Liver (tissue), 7 donors: ENCODE measurements at regions not wholly inside any gene's neighbourhood (a gene's known extent, or its start where the extent isn't known, plus 50 kb on each side); places are given as distances from the start of the nearest gene placed in this dataset.

Experiments used
- DNase-seq: peaks from one replicate; pipeline ENCODE4 v3.0.0-alpha.2; 2017; ENCODE audit warnings: low spot score
- H3K27ac ChIP-seq, 2 donors: one replicate each; pipeline ENCODE4 v1.7.0; 2013; ENCODE audit warnings: inconsistent platforms in 2 of 2, low read length in 2 of 2, control low read depth in 1 of 2, low read depth in 1 of 2, mild to moderate bottlenecking in 1 of 2
- H3K27me3 ChIP-seq, 4 donors: one replicate each; pipeline versions ENCODE4 v1.6.1 to v1.7.0; 2013; ENCODE audit warnings: low read length in 3 of 4, inconsistent platforms in 1 of 4, mild to moderate bottlenecking in 1 of 4, moderate library complexity in 1 of 4; ENCODE audit not compliant: control insufficient read depth in 4 of 4, insufficient read depth in 4 of 4
- H3K36me3 ChIP-seq, 4 donors: one replicate each; pipeline versions ENCODE4 v1.6.1 to v1.7.0; 2013; ENCODE audit warnings: low read length in 3 of 4, mild to moderate bottlenecking in 3 of 4, low read depth in 1 of 4, moderate library complexity in 1 of 4; ENCODE audit not compliant: control insufficient read depth in 4 of 4, insufficient read depth in 3 of 4
- H3K4me1 ChIP-seq, 4 donors: one replicate each; pipeline versions ENCODE4 v1.6.1 to v1.7.0; 2013; ENCODE audit warnings: low read length in 3 of 4, mild to moderate bottlenecking in 3 of 4, moderate library complexity in 1 of 4; ENCODE audit not compliant: control insufficient read depth in 4 of 4, insufficient read depth in 4 of 4
- H3K4me3 ChIP-seq, 3 donors: one replicate each; pipeline versions ENCODE4 v1.6.1 to v1.7.0; 2013; ENCODE audit warnings: low read length in 3 of 3, control low read depth in 1 of 3, low read depth in 1 of 3, mild to moderate bottlenecking in 1 of 3
- H3K9ac ChIP-seq, 2 donors: one replicate each; pipeline ENCODE4 v1.7.0; 2013; ENCODE audit warnings: low read length in 2 of 2, mild to moderate bottlenecking in 2 of 2, moderate library complexity in 2 of 2, control low read depth in 1 of 2, low read depth in 1 of 2
- H3K9me3 ChIP-seq, 4 donors: one replicate each; pipeline versions ENCODE4 v1.6.1 to v1.7.0; 2013; ENCODE audit warnings: low read length in 3 of 4; ENCODE audit not compliant: control insufficient read depth in 4 of 4
- ATF3 ChIP-seq: IDR thresholded peaks from 2 replicates; pipeline ENCODE4 v1.6.1; 2016; ENCODE audit warnings: antibody characterized with exemption
- FOXA1 ChIP-seq: IDR thresholded peaks from 2 replicates; pipeline ENCODE4 v1.6.1; 2016; ENCODE audit warnings: antibody characterized with exemption
- FOXA2 ChIP-seq: IDR thresholded peaks from 2 replicates; pipeline ENCODE4 v1.6.1; 2016; ENCODE audit warnings: antibody characterized with exemption
- HNF4A ChIP-seq, 2 donors: conservative IDR thresholded peaks; 2 replicates each; pipeline ENCODE4 v1.6.1; 2016; ENCODE audit warnings: antibody characterized with exemption in 2 of 2, mild to moderate bottlenecking in 2 of 2
- HNF4G ChIP-seq: IDR thresholded peaks from 2 replicates; pipeline ENCODE4 v1.6.1; 2016; ENCODE audit warnings: antibody characterized with exemption
- JUND ChIP-seq, 2 donors: IDR thresholded peaks; 2 replicates each; pipeline ENCODE4 v1.6.1; 2016; ENCODE audit warnings: antibody characterized with exemption in 2 of 2
- NR2F2 ChIP-seq: IDR thresholded peaks from 2 replicates; pipeline ENCODE4 v1.6.1; 2016; ENCODE audit warnings: antibody characterized with exemption
- REST ChIP-seq: IDR thresholded peaks from 2 replicates; pipeline ENCODE4 v1.6.1; 2016; ENCODE audit warnings: antibody characterized with exemption, mild to moderate bottlenecking
- RXRA ChIP-seq, 2 donors: IDR thresholded peaks; 2 replicates each; pipeline ENCODE4 v1.6.1; 2017 to 2018; ENCODE audit warnings: antibody characterized with exemption in 2 of 2, mild to moderate bottlenecking in 1 of 2
- SP1 ChIP-seq: IDR thresholded peaks from 2 replicates; pipeline ENCODE4 v1.6.1; 2018; ENCODE audit warnings: antibody characterized with exemption, mild to moderate bottlenecking
- TAF1 ChIP-seq: conservative IDR thresholded peaks from 2 replicates; pipeline ENCODE4 v1.6.1; 2016; ENCODE audit warnings: antibody characterized with exemption, mild to moderate bottlenecking
- YY1 ChIP-seq: IDR thresholded peaks from 2 replicates; pipeline ENCODE4 v1.6.1; 2016; ENCODE audit warnings: antibody characterized with exemption, mild to moderate bottlenecking
- WGBS: extraction: QIAGEN DNeasy Blood & Tissue Kit; methylation state at CpG from one replicate; pipeline ENCODE4 v1.1.7; 2013; 5-methylcytosine and 5-hydroxymethylcytosine counted together
- TF ChIP-seq, protein P1 (sequence below): IDR thresholded peaks from 2 replicates; pipeline ENCODE4 v1.6.1; 2016; ENCODE audit warnings: antibody characterized with exemption
- TF ChIP-seq, protein P2 (sequence below): IDR thresholded peaks from 2 replicates; pipeline ENCODE4 v1.6.1; 2016; ENCODE audit warnings: antibody characterized with exemption
- donor health status: healthy.
- donor health status: healthy.
- donor health status: healthy.
- donor health status: healthy.

GRCh38 chr4:187715466-187715865 lies 280.1 kb upstream of the ZFP42 start:
- no peaks in the 10 kb centered on the region for H3K36me3 ChIP-seq
- peaks cover 0 to 2% (median 0%) of the 10 kb centered on the region in 4 donors for H3K27me3 ChIP-seq
- no peak for DNase-seq
- H3K9ac ChIP-seq = no peak overlapping the region
- H3K4me3 ChIP-seq = no peak overlapping the region
- no peaks in the 10 kb centered on the region for H3K4me1 ChIP-seq
- TF ChIP-seq RXRA (IDR thresholded peaks at IDR 0.05) = no peak
- no peak for TF ChIP-seq FOXA2
- no peak for TF ChIP-seq YY1
- no peak for TF ChIP-seq ATF3
- no peak for TF ChIP-seq HNF4G
- TF ChIP-seq JUND (IDR thresholded peaks at IDR 0.05) = no peak
- TF ChIP-seq, protein P1, sequence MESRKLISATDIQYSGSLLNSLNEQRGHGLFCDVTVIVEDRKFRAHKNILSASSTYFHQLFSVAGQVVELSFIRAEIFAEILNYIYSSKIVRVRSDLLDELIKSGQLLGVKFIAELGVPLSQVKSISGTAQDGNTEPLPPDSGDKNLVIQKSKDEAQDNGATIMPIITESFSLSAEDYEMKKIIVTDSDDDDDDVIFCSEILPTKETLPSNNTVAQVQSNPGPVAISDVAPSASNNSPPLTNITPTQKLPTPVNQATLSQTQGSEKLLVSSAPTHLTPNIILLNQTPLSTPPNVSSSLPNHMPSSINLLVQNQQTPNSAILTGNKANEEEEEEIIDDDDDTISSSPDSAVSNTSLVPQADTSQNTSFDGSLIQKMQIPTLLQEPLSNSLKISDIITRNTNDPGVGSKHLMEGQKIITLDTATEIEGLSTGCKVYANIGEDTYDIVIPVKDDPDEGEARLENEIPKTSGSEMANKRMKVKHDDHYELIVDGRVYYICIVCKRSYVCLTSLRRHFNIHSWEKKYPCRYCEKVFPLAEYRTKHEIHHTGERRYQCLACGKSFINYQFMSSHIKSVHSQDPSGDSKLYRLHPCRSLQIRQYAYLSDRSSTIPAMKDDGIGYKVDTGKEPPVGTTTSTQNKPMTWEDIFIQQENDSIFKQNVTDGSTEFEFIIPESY = no peak
- TF ChIP-seq SP1 = no peak
- no peak for TF ChIP-seq FOXA1
- TF ChIP-seq REST = no peak
- TF ChIP-seq, protein P2, sequence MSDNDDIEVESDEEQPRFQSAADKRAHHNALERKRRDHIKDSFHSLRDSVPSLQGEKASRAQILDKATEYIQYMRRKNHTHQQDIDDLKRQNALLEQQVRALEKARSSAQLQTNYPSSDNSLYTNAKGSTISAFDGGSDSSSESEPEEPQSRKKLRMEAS = no peak
- no peak for TF ChIP-seq TAF1
- H3K9me3 ChIP-seq = peaks cover 0 to 3% (median 1%) of the 10 kb centered on the region in 4 donors
- no peak overlapping the region for H3K27ac ChIP-seq

DNA sequence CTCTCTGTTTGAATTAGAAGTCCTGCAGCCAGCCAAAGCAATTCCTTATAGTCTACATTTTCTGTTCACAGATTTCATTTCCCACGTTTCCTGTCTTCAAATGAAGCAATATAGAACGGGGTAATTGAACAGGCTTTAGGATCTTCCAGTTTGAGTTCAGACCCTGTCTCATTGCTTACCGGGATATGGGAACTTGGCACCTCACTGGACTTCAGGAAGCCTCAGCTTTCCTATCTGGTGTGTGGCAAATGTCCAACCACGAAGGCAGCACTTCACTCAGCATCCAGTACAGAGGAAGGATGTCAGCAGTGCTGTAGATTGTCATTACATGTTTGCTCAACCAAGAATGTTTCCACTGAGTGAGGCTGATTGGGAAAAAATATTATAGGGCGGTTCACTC lies 271.1 kb upstream of the ZFP42 start:
- Histone ChIP-seq H3K4me3 (no peak overlapping the region), H3K27me3 (no peaks in the 10 kb centered on the region), H3K27ac (no peak overlapping the region), H3K9ac (no peak overlapping the region), H3K36me3 (no peaks in the 10 kb centered on the region), H3K9me3 (peaks cover 0 to 2% (median 0%) of the 10 kb centered on the region in 4 donors), H3K4me1 (no peaks in the 10 kb centered on the region)
- TF ChIP-seq HNF4A (conservative IDR thresholded peaks at IDR 0.05) = no peak
- TF ChIP-seq, protein P2 = no peak
- 52% methylated on average over 5 of the region's 5 CpGs for WGBS
- DNase-seq = no peak

DNA sequence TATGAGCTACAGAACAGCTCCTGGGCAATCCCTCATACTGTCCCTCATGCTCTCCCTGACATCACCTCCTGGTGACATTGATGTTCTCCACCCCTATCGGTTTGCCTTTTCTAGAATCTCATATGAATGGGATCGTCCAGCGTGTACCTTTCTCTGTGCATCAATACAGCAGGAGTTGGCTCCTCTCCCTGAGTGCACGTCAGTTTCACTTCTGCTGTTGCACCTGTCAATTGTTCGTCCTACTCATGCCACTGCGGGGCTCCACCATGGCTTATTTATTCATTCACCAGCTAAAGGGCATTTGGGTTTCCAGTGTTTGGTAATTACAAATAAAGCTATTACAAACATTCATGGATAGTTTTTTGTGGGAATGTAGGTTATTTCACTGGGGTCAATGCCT lies 269.1 kb upstream of the ZFP42 start:
- H3K9ac ChIP-seq = no peak overlapping the region
- peaks cover 1 to 10% (median 2%) of the 10 kb centered on the region in 4 donors for H3K9me3 ChIP-seq
- TF ChIP-seq, protein P1 = no peak
- TF ChIP-seq YY1 = no peak
- TF ChIP-seq RXRA (IDR thresholded peaks at IDR 0.05) = no peak
- no peak for TF ChIP-seq JUND (IDR thresholded peaks at IDR 0.05)
- TF ChIP-seq HNF4A (conservative IDR thresholded peaks at IDR 0.05) = no peak
- no peak for TF ChIP-seq FOXA2
- TF ChIP-seq REST = no peak
- TF ChIP-seq NR2F2 = no peak
- no peaks in the 10 kb centered on the region for H3K36me3 ChIP-seq
- H3K27ac ChIP-seq = no peak overlapping the region
- no peak for DNase-seq
- no peak overlapping the region for H3K4me3 ChIP-seq
- WGBS = 80% methylated on average over 6 of the region's 6 CpGs
- no peaks in the 10 kb centered on the region for H3K4me1 ChIP-seq
- H3K27me3 ChIP-seq = no peaks in the 10 kb centered on the region
